ENCODE measurements at regions not wholly inside any gene's neighbourhood (a gene's known extent, or its start where the extent isn't known, plus 50 kb on each side); places are given as distances from the start of the nearest gene placed in this dataset.

- Mint-ChIP-seq H3K9me3 (peaks cover 11 to 43% (median 12%) of the 10 kb centered on the region in 3 donors), H3K36me3 (peaks cover 2% of the 10 kb centered on the region), H3K27me3 (no peaks in the 10 kb centered on the region), H3K4me3 (no peak overlapping the region), H3K27ac (no peak overlapping the region), H3K4me1 (no peaks in the 10 kb centered on the region)
Measured at GRCh38 chr12:19704966-19705365, 265.7 kb downstream of the AEBP2 start.

GRCh38 chr12:19706936-19707335 is 267.6 kb downstream of the AEBP2 start:
- H3K27me3 Mint-ChIP-seq = no peaks in the 10 kb centered on the region
- no peak overlapping the region for H3K4me3 Mint-ChIP-seq
- H3K36me3 Mint-ChIP-seq = peaks cover 2% of the 10 kb centered on the region
- H3K4me1 Mint-ChIP-seq = no peaks in the 10 kb centered on the region
- peaks cover 9 to 45% (median 10%) of the 10 kb centered on the region in 3 donors for H3K9me3 Mint-ChIP-seq
- no peak overlapping the region for H3K27ac Mint-ChIP-seq

- Mint-ChIP-seq H3K4me3 (no peak overlapping the region), H3K36me3 (peaks cover 2% of the 10 kb centered on the region), H3K9me3 (peaks cover 6 to 38% (median 8%) of the 10 kb centered on the region in 3 donors), H3K27me3 (no peaks in the 10 kb centered on the region), H3K4me1 (no peaks in the 10 kb centered on the region), H3K27ac (no peak overlapping the region)
Measured at GRCh38 chr12:19707948-19708409, 268.7 kb downstream of the AEBP2 start.

GRCh38 chr12:19709889-19710288 is 270.6 kb downstream of the AEBP2 start:
- Mint-ChIP-seq H3K27ac (no peak overlapping the region), H3K9me3 (peaks cover 7 to 32% (median 11%) of the 10 kb centered on the region in 3 donors), H3K36me3 (peaks cover 2% of the 10 kb centered on the region), H3K4me3 (no peak overlapping the region), H3K27me3 (no peaks in the 10 kb centered on the region), H3K4me1 (no peaks in the 10 kb centered on the region)

DNA sequence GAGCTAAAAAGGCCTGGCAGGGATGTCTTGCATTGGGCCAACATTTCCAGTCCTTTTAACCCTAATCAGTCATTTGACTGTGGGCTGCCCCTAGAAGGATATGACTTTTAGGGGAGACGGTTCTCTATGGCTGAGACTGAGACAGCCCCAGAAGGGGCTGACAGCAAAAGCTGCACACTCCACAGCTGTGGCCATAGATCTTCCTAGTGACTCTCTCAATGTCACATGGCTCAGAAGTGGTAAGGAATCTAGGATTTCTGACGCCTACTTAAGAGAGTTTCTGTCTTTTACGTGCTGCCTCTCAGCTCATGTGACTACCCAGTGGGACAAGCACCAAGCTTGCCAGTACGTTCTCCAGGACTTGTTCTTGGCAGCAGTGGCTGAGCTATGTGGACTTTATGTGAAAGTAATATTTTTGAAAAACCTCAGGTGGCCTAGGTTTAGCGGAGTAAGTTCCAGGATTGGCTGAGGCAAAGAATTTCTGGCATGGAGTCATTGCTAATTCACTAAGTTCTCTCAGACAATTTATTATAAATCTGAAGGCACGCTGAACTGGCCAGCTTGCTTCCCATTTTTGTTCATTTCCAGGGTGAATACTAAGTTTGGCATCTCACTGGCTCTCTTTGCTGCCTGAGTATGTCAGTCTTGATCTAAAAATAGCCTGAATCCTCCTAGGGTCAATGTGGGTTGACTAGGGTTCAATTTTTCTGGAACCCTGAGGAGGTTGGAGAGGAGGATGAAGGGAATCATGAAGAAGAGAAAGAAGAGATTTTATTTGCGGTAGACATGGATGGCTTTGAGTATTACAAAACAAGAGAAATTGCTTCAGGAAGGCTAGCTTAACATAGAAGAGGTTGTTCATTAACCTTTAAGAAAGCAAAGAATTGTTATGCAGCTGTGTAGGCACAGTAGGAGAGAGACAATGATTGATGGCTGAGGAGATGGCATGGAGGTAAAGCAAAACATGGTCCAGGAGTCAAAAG is 271.8 kb downstream of the AEBP2 start:
- no peak overlapping the region for H3K4me3 Mint-ChIP-seq
- no peaks in the 10 kb centered on the region for H3K4me1 Mint-ChIP-seq
- H3K27me3 Mint-ChIP-seq = no peaks in the 10 kb centered on the region
- H3K36me3 Mint-ChIP-seq = peaks cover 2% of the 10 kb centered on the region
- H3K9me3 Mint-ChIP-seq = peaks cover 8 to 28% (median 9%) of the 10 kb centered on the region in 3 donors
- no peak overlapping the region for H3K27ac Mint-ChIP-seq

GRCh38 chr12:19712041-19712440 is 272.7 kb downstream of the AEBP2 start:
- Mint-ChIP-seq H3K27me3 (no peaks in the 10 kb centered on the region), H3K36me3 (peaks cover 2% of the 10 kb centered on the region)

GRCh38 chr12:19718401-19718800 is 279.1 kb downstream of the AEBP2 start:
- Mint-ChIP-seq H3K4me3 (no peak overlapping the region), H3K36me3 (peaks cover 2% of the 10 kb centered on the region), H3K9me3 (peaks cover 3 to 4% (median 4%) of the 10 kb centered on the region in 3 donors), H3K27ac (no peak overlapping the region), H3K27me3 (peaks cover 2% of the 10 kb centered on the region), H3K4me1 (no peaks in the 10 kb centered on the region)

More at GRCh38 chr12:19712041-19712440, 272.7 kb downstream of the AEBP2 start:
- Mint-ChIP-seq H3K4me3 (no peak overlapping the region), H3K4me1 (no peaks in the 10 kb centered on the region), H3K27ac (no peak overlapping the region), H3K9me3 (peaks cover 8 to 22% (median 9%) of the 10 kb centered on the region in 3 donors)

GRCh38 chr12:19719672-19720071 is 280.4 kb downstream of the AEBP2 start:
- Mint-ChIP-seq H3K27ac (no peak overlapping the region), H3K4me1 (no peaks in the 10 kb centered on the region), H3K4me3 (no peak overlapping the region), H3K9me3 (peaks cover 0 to 4% (median 3%) of the 10 kb centered on the region in 3 donors), H3K36me3 (peaks cover under 1% of the 10 kb centered on the region), H3K27me3 (peaks cover 2% of the 10 kb centered on the region)

DNA sequence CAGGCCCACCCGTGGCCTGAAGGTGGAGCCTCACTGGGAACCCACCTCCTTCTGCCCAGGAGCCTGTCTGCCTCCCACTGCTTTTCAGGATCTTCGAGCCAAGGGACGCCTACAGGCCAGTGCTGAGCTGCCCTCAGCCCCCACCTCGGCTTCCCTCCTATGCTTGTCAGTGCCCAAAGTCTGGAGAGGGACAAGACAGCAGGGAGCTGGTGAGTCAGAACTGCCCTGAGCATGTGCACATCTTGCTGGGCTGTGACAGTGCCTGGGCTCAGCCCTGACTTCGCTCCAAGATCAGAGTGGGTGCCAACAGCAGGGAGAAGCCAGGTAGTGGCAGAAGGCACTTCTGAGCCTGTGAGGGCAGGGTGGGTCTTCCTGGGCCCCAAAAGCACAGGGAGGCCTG is 286.8 kb downstream of the AEBP2 start:
- Mint-ChIP-seq H3K4me1 (no peaks in the 10 kb centered on the region), H3K9me3 (peaks cover 0 to 6% (median 1%) of the 10 kb centered on the region in 3 donors), H3K27ac (no peak overlapping the region), H3K27me3 (no peaks in the 10 kb centered on the region), H3K36me3 (no peaks in the 10 kb centered on the region), H3K4me3 (no peak overlapping the region)

- H3K27ac Mint-ChIP-seq = no peak overlapping the region
- no peaks in the 10 kb centered on the region for H3K27me3 Mint-ChIP-seq
- H3K9me3 Mint-ChIP-seq = peaks cover 0 to 6% (median 1%) of the 10 kb centered on the region in 3 donors
- no peaks in the 10 kb centered on the region for H3K4me1 Mint-ChIP-seq
- H3K36me3 Mint-ChIP-seq = no peaks in the 10 kb centered on the region
- no peak overlapping the region for H3K4me3 Mint-ChIP-seq
Measured at GRCh38 chr12:19726592-19726991, 287.3 kb downstream of the AEBP2 start.

GRCh38 chr12:19737019-19737418 is 297.7 kb downstream of the AEBP2 start:
- Mint-ChIP-seq H3K4me1 (no peaks in the 10 kb centered on the region), H3K4me3 (no peak overlapping the region), H3K27me3 (no peaks in the 10 kb centered on the region), H3K36me3 (no peaks in the 10 kb centered on the region), H3K27ac (no peak overlapping the region), H3K9me3 (no peaks in the 10 kb centered on the region)

- no peaks in the 10 kb centered on the region for H3K27me3 Mint-ChIP-seq
- H3K27ac Mint-ChIP-seq = no peak overlapping the region
- no peaks in the 10 kb centered on the region for H3K4me1 Mint-ChIP-seq
- H3K4me3 Mint-ChIP-seq = no peak overlapping the region
- H3K9me3 Mint-ChIP-seq = peaks cover 0 to 3% (median 0%) of the 10 kb centered on the region in 3 donors
- no peaks in the 10 kb centered on the region for H3K36me3 Mint-ChIP-seq
Measured at GRCh38 chr12:19739195-19739776, 300.0 kb downstream of the AEBP2 start.

- H3K4me1 Mint-ChIP-seq = no peaks in the 10 kb centered on the region
- H3K9me3 Mint-ChIP-seq = peaks cover 0 to 3% (median 0%) of the 10 kb centered on the region in 3 donors
- H3K27ac Mint-ChIP-seq = no peak overlapping the region
- H3K27me3 Mint-ChIP-seq = no peaks in the 10 kb centered on the region
- H3K36me3 Mint-ChIP-seq = no peaks in the 10 kb centered on the region
- H3K4me3 Mint-ChIP-seq = no peak overlapping the region
Measured at GRCh38 chr12:19740472-19741131, 301.3 kb downstream of the AEBP2 start.

DNA sequence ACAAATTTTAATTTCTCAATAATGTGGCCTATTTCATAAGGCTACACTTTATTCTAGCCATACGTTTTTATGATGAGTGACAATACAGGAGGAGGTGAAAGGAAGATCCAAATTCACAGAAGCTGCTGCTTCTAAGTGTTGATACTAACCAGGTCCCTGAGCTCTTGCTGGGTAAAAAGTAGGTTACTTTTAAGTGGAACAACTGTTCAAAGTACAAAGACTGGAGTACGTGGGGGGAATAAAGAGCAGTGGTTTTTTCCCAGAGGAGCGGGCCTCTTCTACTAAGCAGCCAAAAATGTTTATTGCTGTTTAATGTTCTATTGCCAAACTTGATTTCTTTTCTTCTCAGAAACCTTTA is 301.8 kb downstream of the AEBP2 start:
- Mint-ChIP-seq H3K9me3 (peaks cover 0 to 3% (median 0%) of the 10 kb centered on the region in 3 donors), H3K27ac (no peak overlapping the region), H3K4me1 (no peaks in the 10 kb centered on the region), H3K4me3 (no peak overlapping the region), H3K27me3 (no peaks in the 10 kb centered on the region), H3K36me3 (no peaks in the 10 kb centered on the region)

DNA sequence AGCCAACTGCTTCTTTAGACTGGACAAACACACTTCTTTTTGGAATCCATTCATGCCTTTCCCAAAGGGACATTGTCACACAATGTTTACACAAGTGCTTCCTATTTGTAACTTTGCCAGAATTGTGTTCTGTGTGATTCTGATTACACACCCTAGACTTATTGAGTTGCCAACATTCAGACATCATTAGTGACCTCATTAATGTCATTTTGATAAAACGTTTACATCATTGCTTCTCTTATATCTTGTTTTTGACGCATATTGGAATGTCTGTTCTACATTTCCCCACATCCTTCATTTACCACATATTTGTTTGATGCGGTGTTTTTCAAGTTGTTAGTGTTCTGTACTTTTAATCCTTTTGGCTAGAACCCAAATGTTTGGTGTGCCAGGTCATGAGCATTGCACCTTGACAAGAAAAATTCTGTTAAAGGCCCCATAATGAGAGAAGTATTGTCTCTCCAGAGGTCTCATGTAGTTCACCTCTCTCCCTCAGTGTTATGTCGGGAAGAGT is 305.5 kb downstream of the AEBP2 start:
- Mint-ChIP-seq H3K27ac (no peak overlapping the region), H3K4me1 (no peaks in the 10 kb centered on the region), H3K9me3 (peaks cover 0 to 8% (median 4%) of the 10 kb centered on the region in 3 donors), H3K27me3 (no peaks in the 10 kb centered on the region), H3K36me3 (no peaks in the 10 kb centered on the region), H3K4me3 (no peak overlapping the region)
